SK-N-MC (cell line): ENCODE measurements at regions not wholly inside any gene's neighbourhood (a gene's known extent, or its start where the extent isn't known, plus 50 kb on each side); places are given as distances from the start of the nearest gene placed in this dataset.

ENCODE experiments used
- EZH2 ChIP-seq: fragments of 200-600 bp; sonication (generic); IDR thresholded peaks from one replicate; pipeline ENCODE4 v1.6.1; 2017; ENCODE audit warnings: antibody characterized with exemption
- FOXP2 ChIP-seq: optimal IDR thresholded peaks from 2 replicates; pipeline ENCODE3; 2011; ENCODE audit warnings: mild to moderate bottlenecking, moderate library complexity; ENCODE audit not compliant: insufficient read depth; ENCODE audit errors: extremely low read length, control extremely low read depth
- POLR2AphosphoS5 ChIP-seq: IDR thresholded peaks from 2 replicates; pipeline ENCODE4 v1.6.1; 2012; ENCODE audit warnings: mild to moderate bottlenecking, low read depth, low read length, borderline replicate concordance

GRCh38 chr6:134510920-134511319 lies 193.0 kb upstream of the SGK1 start:
- TF ChIP-seq POLR2AphosphoS5 = no peak; the same call in 1 of the 2 replicates
- no peak for TF ChIP-seq EZH2
- TF ChIP-seq FOXP2 = no peak
